Fibroblast of mammary gland (primary cell): ENCODE measurements at regions not wholly inside any gene's neighbourhood (a gene's known extent, or its start where the extent isn't known, plus 50 kb on each side); places are given as distances from the start of the nearest gene placed in this dataset.

ENCODE experiments used
- DNase-seq: peaks from one replicate; pipeline ENCODE4 v3.0.0-alpha.2; 2010; ENCODE audit warnings: low read depth
- H3K4me3 ChIP-seq: 2 replicates; pipeline ENCODE4 v1.5.1; 2011; ENCODE audit warnings: low read depth, mild to moderate bottlenecking, low read length, moderate library complexity; ENCODE audit not compliant: control insufficient read depth
- CTCF ChIP-seq: conservative IDR thresholded peaks from 2 replicates; pipeline ENCODE4 v1.5.1; 2011; ENCODE audit warnings: low read depth, low read length, inconsistent platforms; ENCODE audit not compliant: control insufficient read depth, insufficient read depth

GRCh38 chr10:78947733-78948132 is 121.0 kb upstream of the ZMIZ1 start:
- no peak for TF ChIP-seq CTCF
- H3K4me3 ChIP-seq, result no peak overlapping the region
- no peak for DNase-seq

GRCh38 chr10:78948621-78949030 is 120.1 kb upstream of the ZMIZ1 start:
- peak; percentile 35 for DNase-seq
- TF ChIP-seq CTCF, result no peak
- H3K4me3 ChIP-seq, result no peak overlapping the region

- H3K4me3 ChIP-seq, result no peak overlapping the region
- DNase-seq, result no peak
- no peak for TF ChIP-seq CTCF
These were observed 117.8 kb upstream of the ZMIZ1 start for GRCh38 chr10:78950656-78951587.

GRCh38 chr10:78952030-78952429 is 116.7 kb upstream of the ZMIZ1 start:
- no peak for TF ChIP-seq CTCF
- no peak for DNase-seq
- H3K4me3 ChIP-seq, result no peak overlapping the region

- no peak overlapping the region for H3K4me3 ChIP-seq
- peak; percentile 87 for DNase-seq
- TF ChIP-seq CTCF, result peak; percentile 17
These were observed 116.1 kb upstream of the ZMIZ1 start for GRCh38 chr10:78952686-78953085.

- TF ChIP-seq CTCF, result no peak
- H3K4me3 ChIP-seq, result no peak overlapping the region
- DNase-seq, result peak; percentile 89
These were observed 115.5 kb upstream of the ZMIZ1 start for GRCh38 chr10:78953113-78953798.
